ENCODE measurements at regions not wholly inside any gene's neighbourhood (a gene's known extent, or its start where the extent isn't known, plus 50 kb on each side); places are given as distances from the start of the nearest gene placed in this dataset.

- DNase-seq: no peak
Measured at GRCh38 chr1:70892930-70893329, 154.7 kb downstream of the PTGER3 start.

GRCh38 chr1:70893381-70893780, 154.2 kb downstream of the PTGER3 start:
- DNase-seq: no peak

GRCh38 chr1:70895531-70895930, 152.1 kb downstream of the PTGER3 start:
- DNase-seq: no peak

GRCh38 chr1:70896224-70896623, 151.4 kb downstream of the PTGER3 start:
- no peak for DNase-seq

GRCh38 chr1:70897273-70897672, 150.3 kb downstream of the PTGER3 start:
- DNase-seq: no peak

- no peak for DNase-seq
Measured at GRCh38 chr1:70899735-70900134, 147.9 kb downstream of the PTGER3 start.

- no peak for DNase-seq
Measured at GRCh38 chr1:70902211-70902610, 145.4 kb downstream of the PTGER3 start.

- no peak for DNase-seq
Measured at GRCh38 chr1:70906800-70907199, 140.8 kb downstream of the PTGER3 start.

- DNase-seq: no peak
Measured at GRCh38 chr1:70907563-70908310, 139.9 kb downstream of the PTGER3 start.

- DNase-seq: no peak
Measured at GRCh38 chr1:70909262-70909822, 138.3 kb downstream of the PTGER3 start.

- DNase-seq: no peak
Measured at GRCh38 chr1:70910013-70910412, 137.6 kb downstream of the PTGER3 start.

- DNase-seq: no peak
Measured at GRCh38 chr1:70911861-70912260, 135.8 kb downstream of the PTGER3 start.

GRCh38 chr1:70914224-70914623, 133.4 kb downstream of the PTGER3 start:
- no peak for DNase-seq

- DNase-seq: no peak
Measured at GRCh38 chr1:70915258-70916033, 132.2 kb downstream of the PTGER3 start.

GRCh38 chr1:70916034-70916427, 131.6 kb downstream of the PTGER3 start:
- DNase-seq: no peak

- no peak for DNase-seq
Measured at GRCh38 chr1:70919706-70920323, 127.8 kb downstream of the PTGER3 start.

All from left kidney (tissue), 1 donor.